GM12878 (cell line): ENCODE measurements at regions not wholly inside any gene's neighbourhood (a gene's known extent, or its start where the extent isn't known, plus 50 kb on each side); places are given as distances from the start of the nearest gene placed in this dataset.

Source experiments
- ATAC-seq: fragments of 200-7000 bp; cut with Tn5 transposase; 3 replicates; pipeline ENCODE4 v1.9.1; 2020; ENCODE audit warnings: mild to moderate bottlenecking, moderate library complexity
- BruUV-seq: library from RNA; stranded (reverse); fragments of 400-500 nt; replicated peaks from 2 replicates; lab custom pipeline; 2021; lab: Mats Ljungman, UMichigan
- CTCF ChIA-PET: fragments of 300-600 bp; sonication (Branson Sonifier 250); formaldehyde crosslinking; extraction: SDS; loops from one replicate; lab custom pipeline; 2021; ENCODE audit warnings: inconsistent platforms; lab: Yijun Ruan, JAX
- POLR2A ChIA-PET: fragments of 350-600 bp; formaldehyde crosslinking; extraction: SDS; loops from one replicate; lab custom pipeline; 2021; ENCODE audit warnings: inconsistent platforms; lab: Charles Lee
- RAD21 ChIA-PET: fragments of 300-600 bp; sonication (Branson Sonifier 250); formaldehyde crosslinking; loops from one replicate; lab custom pipeline; 2023; ENCODE audit warnings: antibody characterized with exemption; ENCODE audit not compliant: unreplicated experiment; lab: Charles Lee
- SMC1A ChIA-PET: fragments of 300-600 bp; sonication (Branson Sonifier 250); formaldehyde crosslinking; loops from one replicate; lab custom pipeline; 2023; ENCODE audit not compliant: unreplicated experiment, uncharacterized antibody; lab: Charles Lee
- DNase-seq: peaks from one replicate; pipeline ENCODE4 v3.0.0-alpha.2; 2011; ENCODE audit warnings: low read depth, low spot score
- FAIRE-seq: peaks from 3 replicates; lab custom pipeline; 2011; peaks lifted over from hg19 to GRCh38; lab: Jason Lieb, UNC
- H2AFZ ChIP-seq: 2 replicates; pipeline ENCODE4 v1.6.0; 2011; ENCODE audit warnings: low read depth, low read length, control low read depth; ENCODE audit not compliant: control insufficient read depth
- H3K27ac ChIP-seq: 2 replicates; pipeline ENCODE4 v1.5.1; 2011; ENCODE audit warnings: control low read depth; ENCODE audit not compliant: control insufficient read depth, insufficient read depth
- H3K27me3 ChIP-seq, 2 experiments: replicated peaks in 1 of 2; 2 replicates each; pipeline versions ENCODE4 v1.6.0 to v1.6.1; 2011; ENCODE audit warnings: low read length in 1 of 2; ENCODE audit not compliant: control insufficient read depth in 2 of 2, insufficient read depth in 2 of 2
- H3K36me3 ChIP-seq, 2 experiments: 2 replicates each; pipeline ENCODE4 v1.5.1; 2011; ENCODE audit warnings: low read length in 1 of 2; ENCODE audit not compliant: control insufficient read depth in 2 of 2, insufficient read depth in 2 of 2
- H3K4me1 ChIP-seq: 2 replicates; pipeline ENCODE4 v1.6.1; 2011; ENCODE audit warnings: mild to moderate bottlenecking, low read length, moderate library complexity, mixed read lengths; ENCODE audit not compliant: control insufficient read depth, insufficient read depth
- H3K4me2 ChIP-seq: 2 replicates; pipeline ENCODE4 v1.6.0; 2011; ENCODE audit warnings: control low read depth; ENCODE audit not compliant: control insufficient read depth, insufficient read depth
- H3K4me3 ChIP-seq: fragments of 200-600 bp; sonication (generic); 2 replicates; pipeline ENCODE4 v1.5.1; 2016
- H3K79me2 ChIP-seq: 2 replicates; pipeline ENCODE4 v1.6.0; 2011; ENCODE audit warnings: low read length; ENCODE audit not compliant: control insufficient read depth, insufficient read depth
- H3K9ac ChIP-seq: 2 replicates; pipeline ENCODE4 v1.8.0; 2011; ENCODE audit warnings: low read length, control low read depth, mixed read lengths; ENCODE audit not compliant: control insufficient read depth, insufficient read depth
- H3K9me3 ChIP-seq: replicated peaks from 3 replicates; pipeline ENCODE4 v1.5.1; 2011; ENCODE audit warnings: mild to moderate bottlenecking, low read length; ENCODE audit not compliant: control insufficient read depth, insufficient read depth
- H4K20me1 ChIP-seq: 2 replicates; pipeline ENCODE4 v1.6.0; 2011; ENCODE audit not compliant: control insufficient read depth, insufficient read depth
- CTCF ChIP-seq, 3 experiments: IDR thresholded peaks in 2 of 3; conservative IDR thresholded peaks in 1 of 3; 2 replicates each; pipeline ENCODE4 v1.5.1; 2011; ENCODE audit warnings: low read depth in 3 of 3, low read length in 3 of 3, mild to moderate bottlenecking in 3 of 3, control low read depth in 2 of 3, moderate library complexity in 2 of 3, inconsistent platforms in 1 of 3, mixed read lengths in 1 of 3; ENCODE audit not compliant: control insufficient read depth in 2 of 3, insufficient read depth in 1 of 3; ENCODE audit errors: extremely low read depth in 1 of 3
- ESRRA ChIP-seq: IDR thresholded peaks from 2 replicates; pipeline ENCODE4 v1.6.1; 2012; ENCODE audit warnings: mild to moderate bottlenecking, low read length, improper control_type of control experiment
- MXI1 ChIP-seq: fragments of 150-350 bp; IDR thresholded peaks from 2 replicates; pipeline ENCODE4 v1.6.1; 2011; ENCODE audit warnings: low read depth, mild to moderate bottlenecking, inconsistent platforms, low read length, improper control_type of control experiment
- MYC ChIP-seq: IDR thresholded peaks from 2 replicates; pipeline ENCODE4 v1.6.1; 2011; ENCODE audit warnings: mild to moderate bottlenecking, low read length, moderate library complexity, inconsistent platforms; ENCODE audit not compliant: insufficient read depth, insufficient replicate concordance, insufficient read length, severe bottlenecking
- NR2C2 ChIP-seq: IDR thresholded peaks from 2 replicates; pipeline ENCODE4 v1.6.1; 2011; ENCODE audit warnings: borderline replicate concordance, low read depth; ENCODE audit not compliant: control insufficient read depth, insufficient read length
- PKNOX1 ChIP-seq: fragments of 450-650 bp; IDR thresholded peaks from 2 replicates; pipeline ENCODE4 v1.6.1; 2016; ENCODE audit warnings: mild to moderate bottlenecking
- RUNX3 ChIP-seq: IDR thresholded peaks from 2 replicates; pipeline ENCODE4 v1.6.1; 2012; ENCODE audit warnings: low read length, inconsistent platforms
- WGBS: methylation state at CpG from one replicate; pipeline ENCODE4 v1.1.6; 2016; ENCODE audit warnings: low lambda C conversion rate; ENCODE audit not compliant: insufficient replicate concordance, insufficient coverage; ENCODE audit errors: missing lambda C conversion rate; 5-methylcytosine and 5-hydroxymethylcytosine counted together
- in situ Hi-C: fragments of 300-500 bp; cut with MboI; formaldehyde crosslinking; loops from 9 replicates; pipeline ENCODE4 v1.14.3; 2018; ENCODE audit warnings: mixed read lengths
- intact Hi-C: fragments of 100-400 bp; cut with micrococcal nuclease; formaldehyde crosslinking; loops from one replicate; pipeline ENCODE4 v1.14.2; 2022; ENCODE audit not compliant: unreplicated experiment

DNA sequence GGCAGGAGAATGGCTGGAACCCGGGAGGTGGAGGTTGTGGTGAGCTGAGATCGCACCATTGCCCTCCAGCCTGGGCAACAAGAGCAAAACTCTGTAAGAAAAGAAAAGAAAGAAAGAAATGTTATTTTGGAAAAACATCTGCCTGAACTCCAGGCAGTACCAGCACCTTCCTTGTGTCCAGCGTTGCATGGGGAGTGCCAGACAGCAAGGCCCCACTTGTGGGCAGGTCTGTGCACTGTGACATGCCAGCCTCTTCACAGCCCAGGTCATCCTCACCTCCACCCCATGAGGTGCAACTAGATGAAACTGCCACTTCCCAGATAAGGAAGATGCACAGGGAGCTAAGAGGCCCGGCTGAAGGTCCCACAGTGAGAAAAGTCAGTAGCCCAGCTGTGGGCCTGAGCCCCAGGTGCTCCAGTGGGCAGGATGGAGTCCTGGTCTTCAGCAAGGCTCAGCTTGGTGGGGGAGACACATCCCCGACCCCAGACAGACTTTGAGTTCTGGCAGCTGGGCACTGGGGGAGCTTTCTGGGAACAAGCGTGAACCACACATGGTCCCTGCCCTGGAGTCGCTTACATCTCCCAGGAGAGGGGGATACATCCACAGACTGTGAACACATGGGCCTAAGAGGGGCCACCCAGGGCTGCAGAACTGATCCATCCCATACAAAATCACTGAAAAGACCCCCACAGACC is 146.9 kb upstream of the IER5L start:
- ATAC-seq: no peak
- no peaks in the 10 kb centered on the region for H3K27me3 ChIP-seq
- 62% methylated on average over 7 of the region's 7 CpGs for whole genome bisulfite sequencing
- in situ Hi-C loops (no loop called here), intact Hi-C loops (loop anchor here (5.0 kb wide), 1 partner anchor 53 kb away; no protein-coding TSS in a partner anchor)
- SMC1A ChIA-PET: no interaction called here
- no peaks in the 10 kb centered on the region for H3K9me3 ChIP-seq
- no peak overlapping the region for H2AFZ ChIP-seq
- POLR2A ChIA-PET: no interaction called here
- CTCF ChIA-PET: interaction anchor here (0.9 kb wide), 1 partner anchor 21 kb away, joined by 3 read pairs; no protein-coding TSS in a partner anchor
- BruUV-seq: no TSS peak
- H3K9ac ChIP-seq: no peak overlapping the region
- no peak overlapping the region for H3K4me3 ChIP-seq
- TF ChIP-seq MXI1: no peak
- TF ChIP-seq MYC: no peak
- no peak for DNase-seq
- FAIRE-seq: no peak
- no peaks in the 10 kb centered on the region for H3K36me3 ChIP-seq
- H3K4me1 ChIP-seq: peaks cover 20% of the 10 kb centered on the region
- H3K79me2 ChIP-seq: no peaks in the 10 kb centered on the region
- no peak overlapping the region for H3K4me2 ChIP-seq
- H3K27ac ChIP-seq: no peak overlapping the region
- no peaks in the 10 kb centered on the region for H4K20me1 ChIP-seq
- RAD21 ChIA-PET: no interaction called here

GRCh38 chr9:129323999-129324553 is 146.0 kb upstream of the IER5L start:
- Histone ChIP-seq H3K4me2 (no peak overlapping the region), H2AFZ (no peak overlapping the region), H3K27me3 (no peaks in the 10 kb centered on the region), H3K9me3 (no peaks in the 10 kb centered on the region), H4K20me1 (no peaks in the 10 kb centered on the region), H3K9ac (no peak overlapping the region), H3K4me3 (no peak overlapping the region), H3K79me2 (no peaks in the 10 kb centered on the region), H3K4me1 (peaks cover 22% of the 10 kb centered on the region), H3K27ac (no peak overlapping the region), H3K36me3 (no peaks in the 10 kb centered on the region)
- ATAC-seq (no peak), DNase-seq (no peak), FAIRE-seq (no peak)
- intact Hi-C loops: loop anchor here (5.0 kb wide), 1 partner anchor 52 kb away; no protein-coding TSS in a partner anchor
- no TSS peak for BruUV-seq
- in situ Hi-C loops: no loop called here
- TF ChIP-seq MXI1 (no peak), RUNX3 (no peak), ESRRA (no peak), CTCF (IDR thresholded peaks at IDR 0.05 in 2 of 3, conservative IDR thresholded peaks at IDR 0.05 in 1 of 3; ENCODE audit: control insufficient read depth in 2 of 3, extremely low read depth in 1 of 3, insufficient read depth in 1 of 3, low read depth in 3 of 3, low read length in 3 of 3) (no peak), PKNOX1 (no peak), NR2C2 (no peak)
- POLR2A ChIA-PET: interaction anchor here (0.6 kb wide), 1 partner anchor 1359 kb away, joined by 3 read pairs; no protein-coding TSS in a partner anchor
- RAD21 ChIA-PET: no interaction called here
- SMC1A ChIA-PET: no interaction called here
- WGBS: 69% methylated on average over 13 of the region's 13 CpGs
- CTCF ChIA-PET: no interaction called here
